ENCODE measurements at regions not wholly inside any gene's neighbourhood (a gene's known extent, or its start where the extent isn't known, plus 50 kb on each side); places are given as distances from the start of the nearest gene placed in this dataset.

DNA sequence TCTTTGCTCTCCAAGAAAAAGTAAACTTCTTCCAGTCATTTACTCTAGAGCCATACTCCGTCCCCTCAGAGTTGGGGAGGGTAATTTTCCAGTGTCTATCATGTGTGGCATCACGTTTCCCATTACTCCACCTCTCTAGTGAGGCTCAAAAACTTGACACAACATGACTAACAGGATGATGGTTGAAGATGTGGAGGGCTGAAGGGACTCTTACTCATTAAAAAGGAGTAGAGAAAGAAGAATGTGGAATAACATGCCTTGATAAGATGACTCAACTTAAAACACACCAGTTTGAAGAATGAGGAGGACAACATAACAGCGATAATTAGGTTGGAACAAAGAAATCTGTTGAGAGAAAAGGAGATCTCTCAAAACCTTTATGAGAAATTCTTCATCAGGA lies 894.3 kb downstream of the OTOL1 start:
- no peaks in the 10 kb centered on the region for H3K27me3 ChIP-seq (ENCODE audit: low read length)
- no peak overlapping the region for H2AFZ ChIP-seq (ENCODE audit: low read length)
- no peaks in the 10 kb centered on the region for H4K20me1 ChIP-seq (ENCODE audit: low read length)
- H3K9me3 ChIP-seq (ENCODE audit: low read length), result no peaks in the 10 kb centered on the region
- no peaks in the 10 kb centered on the region for H3K79me2 ChIP-seq (ENCODE audit: low read length)
- peak overlapping the region; percentile 73 for H3K9ac ChIP-seq (ENCODE audit: low read length)
- BruUV-seq (replicated peaks), result no TSS peak
- peaks cover 25% of the 10 kb centered on the region for H3K4me1 ChIP-seq (ENCODE audit: insufficient read depth, low read length)
- POLR2A ChIA-PET (ENCODE audit: unreplicated experiment), result no interaction called here
- peaks cover 7% of the 10 kb centered on the region for H3F3A ChIP-seq (ENCODE audit: low read length, unreplicated experiment)
- H3K4me2 ChIP-seq (ENCODE audit: low read length), result peak overlapping the region; percentile 76
- peak; percentile 94 for ATAC-seq
- intact Hi-C loops (cut with micrococcal nuclease), result loop anchor here (2.0 to 10.0 kb wide), 3 partner anchors 96 to 476 kb away; no protein-coding TSS in a partner anchor
- no peaks in the 10 kb centered on the region for H3K9me2 ChIP-seq (replicated peaks; ENCODE audit: low read length)
- peak overlapping the region; percentile 95 for H3K27ac ChIP-seq (ENCODE audit: low read length)
- DNase-seq, result peak; percentile 94
- CTCF ChIA-PET, result no interaction called here
- no peaks in the 10 kb centered on the region for H3K36me3 ChIP-seq (ENCODE audit: low read depth, low read length)
- no peak for TF ChIP-seq EZH2 (IDR thresholded peaks at IDR 0.05; ENCODE audit: low read length, unreplicated experiment)
- H3K4me3 ChIP-seq (ENCODE audit: low read length), result peak overlapping the region; percentile 45

DNA sequence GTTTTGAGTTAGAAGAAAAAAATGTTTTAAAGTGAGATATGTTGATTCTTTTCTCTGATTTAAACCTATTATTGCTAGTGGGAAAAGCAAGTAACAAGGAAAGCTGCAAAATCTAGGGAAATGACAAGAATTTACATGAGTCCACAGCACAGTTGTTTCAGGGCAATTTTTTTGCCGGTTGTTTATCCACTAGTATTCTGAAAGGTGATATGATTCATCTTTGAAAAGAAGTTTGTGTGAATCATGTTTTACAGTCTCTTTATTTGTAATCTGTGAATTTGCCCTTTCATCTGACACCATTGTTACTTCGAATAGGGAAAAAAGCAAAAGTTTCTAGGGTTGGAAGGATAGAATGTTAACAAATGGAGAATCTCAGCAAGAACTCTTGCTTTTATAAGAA lies 894.7 kb downstream of the OTOL1 start:
- Histone ChIP-seq H3K27me3 (ENCODE audit: low read length) (no peaks in the 10 kb centered on the region), H3K9me2 (replicated peaks; ENCODE audit: low read length) (no peaks in the 10 kb centered on the region), H3F3A (ENCODE audit: low read length, unreplicated experiment) (peaks cover 7% of the 10 kb centered on the region), H3K79me2 (ENCODE audit: low read length) (no peaks in the 10 kb centered on the region), H3K4me3 (ENCODE audit: low read length) (peak overlapping the region; percentile 45), H3K4me1 (ENCODE audit: insufficient read depth, low read length) (peaks cover 25% of the 10 kb centered on the region), H3K9me3 (ENCODE audit: low read length) (no peaks in the 10 kb centered on the region), H3K36me3 (ENCODE audit: low read depth, low read length) (no peaks in the 10 kb centered on the region), H3K9ac (ENCODE audit: low read length) (peak overlapping the region; percentile 73), H3K27ac (ENCODE audit: low read length) (peak overlapping the region; percentile 95), H4K20me1 (ENCODE audit: low read length) (no peaks in the 10 kb centered on the region), H3K4me2 (ENCODE audit: low read length) (peak overlapping the region; percentile 76), H2AFZ (ENCODE audit: low read length) (no peak overlapping the region)
- TF ChIP-seq EZH2 (IDR thresholded peaks at IDR 0.05; ENCODE audit: low read length, unreplicated experiment) (no peak), EZH2phosphoT487 (IDR thresholded peaks at IDR 0.05; ENCODE audit: borderline replicate concordance, low read length) (no peak)
- TF ChIP-seq, protein P1, sequence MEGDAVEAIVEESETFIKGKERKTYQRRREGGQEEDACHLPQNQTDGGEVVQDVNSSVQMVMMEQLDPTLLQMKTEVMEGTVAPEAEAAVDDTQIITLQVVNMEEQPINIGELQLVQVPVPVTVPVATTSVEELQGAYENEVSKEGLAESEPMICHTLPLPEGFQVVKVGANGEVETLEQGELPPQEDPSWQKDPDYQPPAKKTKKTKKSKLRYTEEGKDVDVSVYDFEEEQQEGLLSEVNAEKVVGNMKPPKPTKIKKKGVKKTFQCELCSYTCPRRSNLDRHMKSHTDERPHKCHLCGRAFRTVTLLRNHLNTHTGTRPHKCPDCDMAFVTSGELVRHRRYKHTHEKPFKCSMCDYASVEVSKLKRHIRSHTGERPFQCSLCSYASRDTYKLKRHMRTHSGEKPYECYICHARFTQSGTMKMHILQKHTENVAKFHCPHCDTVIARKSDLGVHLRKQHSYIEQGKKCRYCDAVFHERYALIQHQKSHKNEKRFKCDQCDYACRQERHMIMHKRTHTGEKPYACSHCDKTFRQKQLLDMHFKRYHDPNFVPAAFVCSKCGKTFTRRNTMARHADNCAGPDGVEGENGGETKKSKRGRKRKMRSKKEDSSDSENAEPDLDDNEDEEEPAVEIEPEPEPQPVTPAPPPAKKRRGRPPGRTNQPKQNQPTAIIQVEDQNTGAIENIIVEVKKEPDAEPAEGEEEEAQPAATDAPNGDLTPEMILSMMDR (conservative IDR thresholded peaks at IDR 0.05; ENCODE audit: low read depth, low read length), result no peak
- CTCF ChIA-PET, result no interaction called here
- ATAC-seq, result peak; percentile 86
- intact Hi-C loops (cut with micrococcal nuclease), result loop anchor here (2.0 to 10.0 kb wide), 3 partner anchors 96 to 476 kb away; no protein-coding TSS in a partner anchor
- POLR2A ChIA-PET (ENCODE audit: unreplicated experiment), result no interaction called here
- no TSS peak for BruUV-seq (replicated peaks)
- DNase-seq, result peak; percentile 78

DNA sequence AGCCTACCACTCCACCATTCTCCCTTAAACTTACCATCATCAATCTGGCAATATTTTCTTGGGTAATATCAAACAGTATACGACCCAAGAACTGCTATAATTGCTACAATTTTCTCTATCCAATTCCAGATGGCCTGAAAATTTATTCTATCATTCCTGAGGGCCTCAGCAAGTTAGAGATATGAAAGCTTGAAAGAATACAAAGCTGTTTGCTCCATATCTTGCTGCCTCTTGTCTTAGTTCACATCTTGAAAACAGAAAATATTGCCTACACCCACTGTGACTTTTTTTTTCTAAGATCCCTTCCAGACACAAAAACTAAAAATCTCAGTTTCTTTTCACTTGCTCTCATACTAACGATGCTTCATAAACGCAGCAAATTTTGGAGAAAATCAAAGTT lies 898.9 kb downstream of the OTOL1 start:
- no peak overlapping the region for H3K4me2 ChIP-seq (ENCODE audit: low read length)
- no peaks in the 10 kb centered on the region for H3K9me3 ChIP-seq (ENCODE audit: low read length)
- no peaks in the 10 kb centered on the region for H3K27me3 ChIP-seq (ENCODE audit: low read length)
- H3K27ac ChIP-seq (ENCODE audit: low read length), result no peak overlapping the region
- H3K36me3 ChIP-seq (ENCODE audit: low read depth, low read length), result no peaks in the 10 kb centered on the region
- no peaks in the 10 kb centered on the region for H3K79me2 ChIP-seq (ENCODE audit: low read length)
- H3K9ac ChIP-seq (ENCODE audit: low read length), result no peak overlapping the region
- H3F3A ChIP-seq (ENCODE audit: low read length, unreplicated experiment), result peaks cover 7% of the 10 kb centered on the region
- no peak overlapping the region for H2AFZ ChIP-seq (ENCODE audit: low read length)
- ATAC-seq (no peak), DNase-seq (no peak)
- no peaks in the 10 kb centered on the region for H3K9me2 ChIP-seq (replicated peaks; ENCODE audit: low read length)
- BruUV-seq (replicated peaks), result no TSS peak
- no peak overlapping the region for H3K4me3 ChIP-seq (ENCODE audit: low read length)
- ChIA-PET CTCF (no interaction called here), POLR2A (ENCODE audit: unreplicated experiment) (no interaction called here)
- TF ChIP-seq, protein P1 (conservative IDR thresholded peaks at IDR 0.05; ENCODE audit: low read depth, low read length), result no peak
- TF ChIP-seq EZH2phosphoT487 (IDR thresholded peaks at IDR 0.05; ENCODE audit: borderline replicate concordance, low read length), result no peak
- H4K20me1 ChIP-seq (ENCODE audit: low read length), result no peaks in the 10 kb centered on the region
- peaks cover 27% of the 10 kb centered on the region for H3K4me1 ChIP-seq (ENCODE audit: insufficient read depth, low read length)
- intact Hi-C loops (cut with micrococcal nuclease), result loop anchor here (10.0 kb wide), 1 partner anchor 481 kb away; no protein-coding TSS in a partner anchor
